Skeletal muscle tissue (tissue), 3 donors: ENCODE measurements at regions not wholly inside any gene's neighbourhood (a gene's known extent, or its start where the extent isn't known, plus 50 kb on each side); places are given as distances from the start of the nearest gene placed in this dataset.

ENCODE experiments used
- H3K27ac ChIP-seq: one replicate; pipeline ENCODE4 v1.7.0; 2013; ENCODE audit warnings: mild to moderate bottlenecking, low read depth, low read length, inconsistent platforms
- H3K27me3 ChIP-seq, 3 donors: one replicate each; pipeline ENCODE4 v1.7.0; 2013; ENCODE audit warnings: low read length in 3 of 3; ENCODE audit not compliant: control insufficient read depth in 3 of 3, insufficient read depth in 3 of 3
- H3K36me3 ChIP-seq, 3 donors: one replicate each; pipeline ENCODE4 v1.7.0; 2013; ENCODE audit warnings: low read length in 3 of 3; ENCODE audit not compliant: control insufficient read depth in 3 of 3, insufficient read depth in 3 of 3
- H3K4me1 ChIP-seq, 3 donors: one replicate each; pipeline ENCODE4 v1.7.0; 2013; ENCODE audit warnings: low read length in 3 of 3, mild to moderate bottlenecking in 3 of 3; ENCODE audit not compliant: control insufficient read depth in 3 of 3, insufficient read depth in 3 of 3
- H3K4me3 ChIP-seq, 3 donors: one replicate each; pipeline ENCODE4 v1.7.0; 2013; ENCODE audit warnings: low read length in 3 of 3
- H3K9ac ChIP-seq, 3 donors: one replicate each; pipeline ENCODE4 v1.7.0; 2013; ENCODE audit warnings: low read length in 3 of 3, mild to moderate bottlenecking in 3 of 3, moderate library complexity in 2 of 3, low read depth in 1 of 3
- H3K9me3 ChIP-seq, 3 donors: one replicate each; pipeline ENCODE4 v1.7.0; 2013; ENCODE audit warnings: low read length in 3 of 3; ENCODE audit not compliant: control insufficient read depth in 3 of 3
- donor health status: Osteomylitis.

- Histone ChIP-seq H3K27ac (peak overlapping the region; percentile 9), H3K9me3 (no peaks in the 10 kb centered on the region), H3K27me3 (no peaks in the 10 kb centered on the region), H3K36me3 (no peaks in the 10 kb centered on the region), H3K4me3 (peak overlapping the region in 1 of 3 donors; percentile 41), H3K4me1 (peaks cover 0 to 12% (median 3%) of the 10 kb centered on the region in 3 donors), H3K9ac (peak overlapping the region in 1 of 3 donors; percentile 47)
These were observed 351.3 kb downstream of the CRPPA start for GRCh38 chr7:16069998-16070397.

- peak overlapping the region; percentile 45 for H3K27ac ChIP-seq
- H3K9me3 ChIP-seq, result no peaks in the 10 kb centered on the region
- no peak overlapping the region for H3K9ac ChIP-seq
- H3K27me3 ChIP-seq, result no peaks in the 10 kb centered on the region
- no peaks in the 10 kb centered on the region for H3K36me3 ChIP-seq
- peaks cover 3 to 15% (median 6%) of the 10 kb centered on the region in 3 donors for H3K4me1 ChIP-seq
- peak overlapping the region in 1 of 3 donors; percentile 31 for H3K4me3 ChIP-seq
These were observed 353.2 kb downstream of the CRPPA start for GRCh38 chr7:16068183-16068582.

GRCh38 chr7:16067711-16068110, 353.6 kb downstream of the CRPPA start:
- Histone ChIP-seq H3K4me3 (no peak overlapping the region), H3K4me1 (peaks cover 3 to 17% (median 6%) of the 10 kb centered on the region in 3 donors), H3K27ac (peak overlapping the region; percentile 45), H3K9ac (no peak overlapping the region), H3K27me3 (no peaks in the 10 kb centered on the region), H3K36me3 (no peaks in the 10 kb centered on the region), H3K9me3 (no peaks in the 10 kb centered on the region)

DNA sequence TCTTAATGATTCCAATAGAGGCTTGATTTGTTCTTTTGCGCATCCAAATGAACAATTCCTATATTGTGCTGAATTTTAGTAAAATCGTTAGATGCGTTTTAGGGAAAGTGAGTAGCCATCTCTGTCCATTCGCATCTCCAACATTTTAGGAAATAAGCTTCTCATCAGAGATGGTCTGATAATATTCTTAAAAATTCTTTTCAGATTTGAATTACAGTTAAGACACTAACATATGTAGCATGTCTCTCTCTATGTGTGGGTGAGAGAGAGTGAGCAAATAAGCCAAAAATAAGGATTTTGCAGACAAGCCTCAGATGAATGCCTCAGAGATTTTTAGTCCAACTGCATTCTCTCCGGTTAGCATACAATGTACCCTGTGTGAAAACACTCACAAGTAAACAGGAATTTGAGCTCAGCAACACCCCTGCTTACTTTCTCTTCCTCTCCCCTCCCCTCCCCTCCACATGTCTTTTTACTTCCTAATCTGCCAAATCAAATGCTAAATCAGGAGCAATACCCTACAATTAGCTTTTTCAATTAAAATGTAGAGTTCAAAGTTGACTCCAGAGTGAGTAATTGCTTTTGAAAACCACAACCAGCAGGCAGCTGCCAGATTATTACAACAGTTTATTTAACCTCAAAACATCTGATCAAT, 354.4 kb downstream of the CRPPA start:
- Histone ChIP-seq H3K27me3 (no peaks in the 10 kb centered on the region), H3K4me1 (peaks cover 4 to 19% (median 6%) of the 10 kb centered on the region in 3 donors), H3K9ac (peak overlapping the region in 1 of 3 donors; percentile 35), H3K4me3 (peak overlapping the region in 1 of 3 donors; percentile 45), H3K27ac (peak overlapping the region; percentile 65), H3K9me3 (no peaks in the 10 kb centered on the region), H3K36me3 (no peaks in the 10 kb centered on the region)

- no peak overlapping the region for H3K4me3 ChIP-seq
- no peaks in the 10 kb centered on the region for H3K36me3 ChIP-seq
- no peaks in the 10 kb centered on the region for H3K27me3 ChIP-seq
- H3K9ac ChIP-seq, result no peak overlapping the region
- H3K27ac ChIP-seq, result peak overlapping the region; percentile 65
- H3K4me1 ChIP-seq, result peaks cover 6 to 22% (median 6%) of the 10 kb centered on the region in 3 donors
- no peaks in the 10 kb centered on the region for H3K9me3 ChIP-seq
These were observed 355.4 kb downstream of the CRPPA start for GRCh38 chr7:16065939-16066338.

DNA sequence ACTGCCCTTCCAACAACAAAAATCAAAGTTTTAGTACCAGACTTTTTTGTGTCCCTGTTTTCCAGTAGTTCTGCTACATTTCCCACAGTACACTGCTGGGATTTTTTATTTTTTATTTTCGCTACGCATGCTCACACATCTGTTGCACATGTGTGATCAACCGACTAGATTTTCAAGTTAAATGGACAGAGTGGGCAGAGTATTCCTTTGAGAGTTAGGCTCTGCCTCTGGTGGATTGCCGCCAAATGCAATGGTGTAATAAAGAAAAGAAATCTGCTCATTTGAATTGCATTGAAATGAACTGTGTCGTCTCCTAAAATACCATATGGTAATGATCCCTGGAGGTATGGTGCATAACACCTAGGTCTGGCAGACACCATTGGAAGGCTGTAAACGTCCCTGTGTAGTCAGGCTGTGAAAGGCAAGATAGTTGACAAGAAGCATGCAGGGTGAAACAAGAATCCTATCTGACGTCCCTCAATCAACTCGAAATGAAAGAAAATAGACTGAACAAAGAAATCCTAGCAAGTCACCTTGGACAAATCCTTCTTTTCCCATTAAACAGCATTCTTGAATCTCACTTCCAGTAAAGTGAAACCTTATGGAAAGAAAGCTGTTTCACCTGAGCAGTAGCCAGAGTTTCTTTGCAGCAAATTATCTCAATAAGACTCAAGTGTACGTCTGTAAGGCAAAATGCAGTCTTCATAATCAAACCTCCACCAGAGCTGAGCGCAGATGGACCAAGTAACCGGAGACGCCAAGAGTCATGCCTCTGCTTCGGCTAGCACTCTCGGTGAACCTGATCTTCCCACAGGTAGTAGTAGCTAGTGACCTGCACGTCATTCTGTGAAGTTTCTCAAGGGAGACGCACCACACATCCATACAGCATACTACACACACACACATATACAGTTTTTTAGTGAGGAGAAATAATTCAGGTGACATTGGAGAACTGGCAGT, 357.3 kb downstream of the CRPPA start:
- peaks cover 6 to 22% (median 6%) of the 10 kb centered on the region in 3 donors for H3K4me1 ChIP-seq
- no peaks in the 10 kb centered on the region for H3K9me3 ChIP-seq
- peak overlapping the region; percentile 2 to 54 (median 23) for H3K4me3 ChIP-seq
- peak overlapping the region in 2 of 3 donors; percentile 23 to 54 for H3K9ac ChIP-seq
- H3K27ac ChIP-seq, result peak overlapping the region; percentile 72
- H3K36me3 ChIP-seq, result no peaks in the 10 kb centered on the region
- H3K27me3 ChIP-seq, result no peaks in the 10 kb centered on the region

GRCh38 chr7:16063221-16063620, 358.1 kb downstream of the CRPPA start:
- peak overlapping the region in 2 of 3 donors; percentile 23 to 24 for H3K4me3 ChIP-seq
- H3K9ac ChIP-seq, result peak overlapping the region in 1 of 3 donors; percentile 23
- H3K9me3 ChIP-seq, result no peaks in the 10 kb centered on the region
- H3K4me1 ChIP-seq, result peaks cover 5 to 20% (median 6%) of the 10 kb centered on the region in 3 donors
- peak overlapping the region; percentile 72 for H3K27ac ChIP-seq
- H3K36me3 ChIP-seq, result no peaks in the 10 kb centered on the region
- H3K27me3 ChIP-seq, result no peaks in the 10 kb centered on the region

GRCh38 chr7:16062269-16062668, 359.1 kb downstream of the CRPPA start:
- Histone ChIP-seq H3K36me3 (no peaks in the 10 kb centered on the region), H3K9me3 (no peaks in the 10 kb centered on the region), H3K27ac (peak overlapping the region; percentile 71), H3K4me1 (peaks cover 4 to 14% (median 6%) of the 10 kb centered on the region in 3 donors), H3K9ac (no peak overlapping the region), H3K27me3 (no peaks in the 10 kb centered on the region), H3K4me3 (peak overlapping the region in 1 of 3 donors; percentile 26)

DNA sequence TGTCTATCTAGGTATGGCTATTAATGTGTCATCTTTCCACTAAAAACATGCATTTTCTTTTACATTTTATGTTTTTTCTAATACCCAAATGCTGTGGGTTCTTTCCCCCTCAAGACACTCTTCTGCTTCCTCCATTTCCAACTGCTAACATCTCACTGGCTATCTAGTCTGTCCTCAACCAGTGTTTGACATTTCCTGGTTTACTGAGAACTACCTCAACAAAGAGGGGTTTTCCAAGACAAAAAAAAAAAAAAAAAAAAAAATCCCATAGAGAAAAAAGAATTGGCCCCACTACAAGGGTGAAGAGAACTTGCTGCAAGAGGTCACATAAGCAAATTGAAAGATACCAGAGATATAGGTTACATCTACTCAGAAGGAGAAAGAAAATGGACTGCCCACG, 359.7 kb downstream of the CRPPA start:
- H3K27ac ChIP-seq, result peak overlapping the region; percentile 71
- H3K27me3 ChIP-seq, result no peaks in the 10 kb centered on the region
- H3K9me3 ChIP-seq, result no peaks in the 10 kb centered on the region
- peak overlapping the region in 1 of 3 donors; percentile 26 for H3K4me3 ChIP-seq
- peaks cover 4 to 14% (median 6%) of the 10 kb centered on the region in 3 donors for H3K4me1 ChIP-seq
- H3K36me3 ChIP-seq, result no peaks in the 10 kb centered on the region
- no peak overlapping the region for H3K9ac ChIP-seq

- Histone ChIP-seq H3K4me1 (peaks cover 4 to 10% (median 6%) of the 10 kb centered on the region in 3 donors), H3K27ac (no peak overlapping the region), H3K9me3 (no peaks in the 10 kb centered on the region), H3K9ac (no peak overlapping the region), H3K27me3 (no peaks in the 10 kb centered on the region), H3K4me3 (no peak overlapping the region), H3K36me3 (no peaks in the 10 kb centered on the region)
These were observed 360.3 kb downstream of the CRPPA start for GRCh38 chr7:16061011-16061410.
